Activated CD4-positive, alpha-beta memory T cell treated with anti-CD3 and anti-CD28 coated beads, Interleukin-2, amount 10 ng/mL, durations not matched to agents 7 days and 5 days (primary cell): ENCODE measurements at regions not wholly inside any gene's neighbourhood (a gene's known extent, or its start where the extent isn't known, plus 50 kb on each side); places are given as distances from the start of the nearest gene placed in this dataset.
"Not testable (repeated sequence)": the region's sequence is repeated elsewhere in the genome, so short reads cannot be mapped to it uniquely, and the experiment has no call there.

Experiments used
- CTCF ChIA-PET: fragments of 350-600 bp; sonication (Branson Sonifier 250); formaldehyde crosslinking; loops from one replicate; lab custom pipeline; 2021; ENCODE audit warnings: antibody characterized with exemption, inconsistent platforms; lab: Charles Lee
- POLR2A ChIA-PET: fragments of 350-600 bp; sonication (Branson Sonifier 250); formaldehyde crosslinking; loops from one replicate; lab custom pipeline; 2021; ENCODE audit warnings: antibody characterized with exemption; lab: Charles Lee
- DNase-seq: peaks from one replicate; pipeline ENCODE4 v3.0.0-alpha.2; 2020
- H3K27ac Mint-ChIP-seq: one replicate; pipeline ENCODE4 v1.8.0; 2021; ENCODE audit warnings: mild to moderate bottlenecking, mixed read lengths
- H3K27me3 Mint-ChIP-seq: one replicate; pipeline ENCODE4 v1.8.0; 2021; ENCODE audit warnings: mixed read lengths
- H3K36me3 Mint-ChIP-seq: one replicate; pipeline ENCODE4 v1.8.0; 2021; ENCODE audit warnings: low read depth, mixed read lengths
- H3K4me1 Mint-ChIP-seq: one replicate; pipeline ENCODE4 v1.8.0; 2021; ENCODE audit warnings: mixed read lengths
- H3K4me3 Mint-ChIP-seq: one replicate; pipeline ENCODE4 v1.8.0; 2021; ENCODE audit warnings: mild to moderate bottlenecking, mixed read lengths
- H3K9me3 Mint-ChIP-seq: one replicate; pipeline ENCODE4 v1.8.0; 2021; ENCODE audit warnings: mixed read lengths

GRCh38 chr13:80726868-80727267, 385.9 kb upstream of the SPRY2 start:
- no peaks in the 10 kb centered on the region for H3K27me3 Mint-ChIP-seq
- no peak overlapping the region for H3K4me3 Mint-ChIP-seq
- no peaks in the 10 kb centered on the region for H3K36me3 Mint-ChIP-seq
- ChIA-PET CTCF (no interaction called here), POLR2A (no interaction called here)
- H3K4me1 Mint-ChIP-seq = no peaks in the 10 kb centered on the region
- no peak for DNase-seq
- no peak overlapping the region for H3K27ac Mint-ChIP-seq
- H3K9me3 Mint-ChIP-seq = peaks cover 3% of the 10 kb centered on the region

DNA sequence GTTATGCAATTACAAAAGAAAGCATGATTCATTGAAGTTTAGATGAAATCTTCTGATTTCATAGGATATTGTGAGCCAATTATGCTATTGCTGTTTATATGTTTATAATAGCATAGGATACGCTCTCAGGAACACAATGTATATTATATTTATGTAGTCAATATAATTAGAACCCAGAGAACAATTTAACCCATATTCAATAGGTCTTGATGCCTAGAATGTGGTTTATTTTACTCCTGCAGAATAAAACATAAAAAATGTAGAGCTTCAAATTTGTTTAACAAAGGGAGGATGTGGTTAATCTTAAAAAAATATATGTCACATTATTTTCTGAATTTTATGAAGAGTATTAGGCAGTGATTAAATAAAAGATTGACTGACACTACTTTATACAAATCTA, 380.8 kb upstream of the SPRY2 start:
- Mint-ChIP-seq H3K27me3 (no peaks in the 10 kb centered on the region), H3K4me1 (no peaks in the 10 kb centered on the region), H3K9me3 (no peaks in the 10 kb centered on the region), H3K27ac (no peak overlapping the region), H3K36me3 (no peaks in the 10 kb centered on the region), H3K4me3 (no peak overlapping the region)
- ChIA-PET CTCF (no interaction called here), POLR2A (no interaction called here)
- DNase-seq = no peak

GRCh38 chr13:80718970-80719369, 378.0 kb upstream of the SPRY2 start:
- Mint-ChIP-seq H3K9me3 (no peaks in the 10 kb centered on the region), H3K27me3 (no peaks in the 10 kb centered on the region), H3K4me3 (no peak overlapping the region), H3K4me1 (no peaks in the 10 kb centered on the region), H3K27ac (no peak overlapping the region), H3K36me3 (no peaks in the 10 kb centered on the region)
- ChIA-PET POLR2A (no interaction called here), CTCF (no interaction called here)
- no peak for DNase-seq

- H3K9me3 Mint-ChIP-seq = peaks cover 3% of the 10 kb centered on the region
- H3K4me3 Mint-ChIP-seq = no peak overlapping the region
- H3K4me1 Mint-ChIP-seq = no peaks in the 10 kb centered on the region
- H3K36me3 Mint-ChIP-seq = no peaks in the 10 kb centered on the region
- DNase-seq = no peak
- H3K27me3 Mint-ChIP-seq = no peaks in the 10 kb centered on the region
- no peak overlapping the region for H3K27ac Mint-ChIP-seq
- ChIA-PET POLR2A (no interaction called here), CTCF (no interaction called here)
Observed at GRCh38 chr13:80717776-80718175, 376.9 kb upstream of the SPRY2 start.

- peaks cover 3% of the 10 kb centered on the region for H3K9me3 Mint-ChIP-seq
- H3K36me3 Mint-ChIP-seq = no peaks in the 10 kb centered on the region
- ChIA-PET POLR2A (no interaction called here), CTCF (no interaction called here)
- H3K4me1 Mint-ChIP-seq = no peaks in the 10 kb centered on the region
- no peak overlapping the region for H3K27ac Mint-ChIP-seq
- no peak for DNase-seq
- H3K4me3 Mint-ChIP-seq = no peak overlapping the region
- H3K27me3 Mint-ChIP-seq = no peaks in the 10 kb centered on the region
Observed at GRCh38 chr13:80716610-80717081, 375.7 kb upstream of the SPRY2 start.

GRCh38 chr13:80712026-80712425, 371.1 kb upstream of the SPRY2 start:
- H3K27me3 Mint-ChIP-seq = no peaks in the 10 kb centered on the region
- ChIA-PET POLR2A (no interaction called here), CTCF (no interaction called here)
- no peak overlapping the region for H3K27ac Mint-ChIP-seq
- H3K4me3 Mint-ChIP-seq = no peak overlapping the region
- no peaks in the 10 kb centered on the region for H3K4me1 Mint-ChIP-seq
- peaks cover 3% of the 10 kb centered on the region for H3K9me3 Mint-ChIP-seq
- no peak for DNase-seq
- no peaks in the 10 kb centered on the region for H3K36me3 Mint-ChIP-seq

GRCh38 chr13:80708791-80709190, 367.9 kb upstream of the SPRY2 start:
- no peaks in the 10 kb centered on the region for H3K4me1 Mint-ChIP-seq
- no peak overlapping the region for H3K27ac Mint-ChIP-seq
- no peak overlapping the region for H3K4me3 Mint-ChIP-seq
- H3K27me3 Mint-ChIP-seq = no peaks in the 10 kb centered on the region
- no peaks in the 10 kb centered on the region for H3K36me3 Mint-ChIP-seq
- CTCF ChIA-PET = no interaction called here
- POLR2A ChIA-PET = no interaction called here
- H3K9me3 Mint-ChIP-seq = peaks cover 13% of the 10 kb centered on the region
- DNase-seq = no peak

DNA sequence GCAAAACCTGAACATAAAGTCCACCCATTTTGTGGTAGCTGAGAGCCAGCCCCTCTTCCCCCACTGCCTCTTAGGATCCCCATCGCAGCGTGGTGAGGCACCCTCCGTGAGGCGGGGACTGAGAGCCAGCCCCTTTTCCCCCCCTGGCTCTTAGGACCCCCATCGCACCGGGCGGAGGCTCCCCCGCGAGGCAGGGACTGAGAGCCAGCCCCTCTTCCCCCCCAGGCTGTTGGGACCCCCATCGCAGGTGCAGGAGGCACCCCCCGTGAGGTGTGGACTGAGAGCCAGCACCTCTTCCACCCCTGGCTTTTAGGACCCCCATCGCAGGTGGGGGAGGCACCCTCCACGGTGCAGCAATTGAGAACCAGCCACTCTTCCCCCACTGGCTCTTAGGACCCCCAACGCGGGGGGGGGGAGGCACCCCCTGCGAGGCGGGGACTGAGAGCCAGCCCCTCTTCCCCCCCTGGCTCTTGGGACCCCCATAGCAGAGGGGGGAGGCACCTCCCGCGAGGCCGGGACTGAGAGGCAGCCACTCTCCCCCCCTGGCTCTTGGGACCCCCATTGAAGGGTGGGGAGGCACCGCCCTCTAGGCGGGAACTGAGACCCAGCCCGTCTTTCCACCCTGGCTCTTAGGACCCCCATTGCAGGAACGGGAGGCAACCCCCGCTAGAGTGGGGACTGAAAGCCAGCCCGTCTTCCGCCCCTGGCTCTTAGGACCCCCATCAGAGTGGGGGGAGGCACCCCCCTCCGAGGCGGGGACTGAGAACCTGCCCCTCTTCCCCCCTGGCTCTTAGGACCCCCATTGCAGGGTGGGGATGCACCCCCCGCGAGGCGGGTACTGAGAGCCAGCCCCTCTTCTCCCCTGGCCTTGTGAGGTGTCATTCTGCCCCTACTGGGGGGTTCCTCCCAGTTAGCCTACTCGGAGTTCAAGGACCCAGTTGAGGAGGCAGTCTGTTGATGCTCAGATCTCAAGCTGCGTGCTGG, 366.4 kb upstream of the SPRY2 start:
- POLR2A ChIA-PET = no interaction called here
- no peaks in the 10 kb centered on the region for H3K27me3 Mint-ChIP-seq
- H3K36me3 Mint-ChIP-seq = no peaks in the 10 kb centered on the region
- no peak for DNase-seq
- H3K4me3 Mint-ChIP-seq = no peak overlapping the region
- no peak overlapping the region for H3K27ac Mint-ChIP-seq
- no peaks in the 10 kb centered on the region for H3K4me1 Mint-ChIP-seq
- CTCF ChIA-PET = no interaction called here
- H3K9me3 Mint-ChIP-seq = peaks cover 13% of the 10 kb centered on the region

DNA sequence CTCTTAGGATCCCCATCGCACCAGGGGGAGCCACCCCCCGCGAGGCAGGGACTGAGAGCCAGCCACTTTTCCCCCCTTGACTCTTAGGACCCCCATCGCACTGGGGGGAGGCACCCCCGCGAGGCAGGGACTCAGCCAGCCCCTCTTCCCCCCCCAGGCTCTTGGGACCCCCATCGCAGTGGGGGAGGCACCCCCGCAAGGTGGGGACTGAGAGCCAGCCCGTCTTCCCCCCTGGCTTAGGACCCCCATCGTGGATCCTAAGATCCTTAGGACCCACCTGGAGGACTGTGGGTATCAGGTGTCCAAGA, 365.2 kb upstream of the SPRY2 start:
- Mint-ChIP-seq H3K9me3 (peaks cover 13% of the 10 kb centered on the region), H3K36me3 (no peaks in the 10 kb centered on the region), H3K27ac (no peak overlapping the region), H3K4me1 (no peaks in the 10 kb centered on the region), H3K4me3 (no peak overlapping the region), H3K27me3 (no peaks in the 10 kb centered on the region)
- ChIA-PET CTCF (no interaction called here), POLR2A (no interaction called here)
- DNase-seq = no peak

DNA sequence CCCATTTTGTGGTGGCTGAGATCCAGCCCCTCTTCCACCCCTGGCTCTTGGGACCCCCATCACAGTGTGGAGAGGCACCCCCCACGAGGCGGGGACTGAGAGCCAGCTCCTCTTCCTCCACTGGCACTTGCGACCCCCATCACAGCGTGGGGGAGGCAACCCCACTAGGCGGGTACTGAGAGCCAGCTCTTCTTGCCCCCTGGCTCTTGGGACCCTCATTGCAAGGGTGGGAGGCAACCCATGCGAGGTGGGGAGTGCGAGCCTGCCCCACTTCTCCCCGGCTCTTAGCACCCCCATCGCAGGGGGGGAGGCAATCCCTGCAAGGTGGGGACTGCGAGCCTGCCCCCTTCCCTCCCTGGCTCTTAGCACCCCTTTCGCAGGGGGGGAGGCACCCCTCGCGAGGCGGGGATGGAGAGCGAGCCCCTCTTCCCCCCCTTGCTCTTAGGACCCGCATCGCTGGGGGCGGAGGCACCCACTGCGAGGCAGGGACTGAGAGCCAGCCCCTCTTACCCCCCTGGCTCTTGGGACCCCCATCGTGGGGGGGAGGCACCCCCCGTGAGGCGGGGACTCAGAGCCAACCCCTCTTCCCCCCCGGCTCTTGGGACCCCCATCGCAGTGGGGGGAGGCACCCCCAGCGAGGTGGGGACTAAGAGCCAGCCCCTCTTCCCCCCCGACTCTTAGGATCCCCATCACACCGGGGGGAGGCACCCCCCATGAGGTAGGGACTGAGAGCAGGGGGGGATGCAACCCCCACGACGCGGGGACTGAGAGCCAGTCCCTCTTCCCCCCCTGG, 364.6 kb upstream of the SPRY2 start:
- no peak overlapping the region for H3K4me3 Mint-ChIP-seq
- H3K27ac Mint-ChIP-seq = no peak overlapping the region
- H3K36me3 Mint-ChIP-seq = no peaks in the 10 kb centered on the region
- no peaks in the 10 kb centered on the region for H3K4me1 Mint-ChIP-seq
- peaks cover 13% of the 10 kb centered on the region for H3K9me3 Mint-ChIP-seq
- DNase-seq = no peak
- POLR2A ChIA-PET = no interaction called here
- CTCF ChIA-PET = no interaction called here
- H3K27me3 Mint-ChIP-seq = no peaks in the 10 kb centered on the region

GRCh38 chr13:80704369-80704768, 363.4 kb upstream of the SPRY2 start:
- no peaks in the 10 kb centered on the region for H3K27me3 Mint-ChIP-seq
- ChIA-PET CTCF (no interaction called here), POLR2A (no interaction called here)
- H3K36me3 Mint-ChIP-seq = no peaks in the 10 kb centered on the region
- DNase-seq = no peak
- H3K4me3 Mint-ChIP-seq = no peak overlapping the region
- H3K27ac Mint-ChIP-seq = no peak overlapping the region
- H3K4me1 Mint-ChIP-seq = no peaks in the 10 kb centered on the region
- peaks cover 14% of the 10 kb centered on the region for H3K9me3 Mint-ChIP-seq

- Mint-ChIP-seq H3K4me1 (no peaks in the 10 kb centered on the region), H3K36me3 (no peaks in the 10 kb centered on the region), H3K27ac (no peak overlapping the region), H3K9me3 (peaks cover 7% of the 10 kb centered on the region), H3K27me3 (no peaks in the 10 kb centered on the region), H3K4me3 (no peak overlapping the region)
- ChIA-PET POLR2A (no interaction called here), CTCF (no interaction called here)
- no peak for DNase-seq
Observed at GRCh38 chr13:80695841-80696240, 354.9 kb upstream of the SPRY2 start.

- CTCF ChIA-PET, H3K4me1 Mint-ChIP-seq, POLR2A ChIA-PET, H3K27ac Mint-ChIP-seq, H3K4me3 Mint-ChIP-seq, DNase-seq, H3K36me3 Mint-ChIP-seq, H3K27me3 Mint-ChIP-seq, H3K9me3 Mint-ChIP-seq: not testable (repeated sequence)
Observed at GRCh38 chr13:80691814-80692213, 350.9 kb upstream of the SPRY2 start.
